GM04503 (cell line): ENCODE measurements at regions not wholly inside any gene's neighbourhood (a gene's known extent, or its start where the extent isn't known, plus 50 kb on each side); places are given as distances from the start of the nearest gene placed in this dataset.
A peak's percentile ranks its signal among the peaks of the same experiment; 100 is the strongest.
"Not testable (repeated sequence)": the region's sequence is repeated elsewhere in the genome, so short reads cannot be mapped to it uniquely, and the experiment has no call there.

Experiments used
- DNase-seq: peaks from one replicate; pipeline ENCODE4 v3.0.0-alpha.2; 2012; ENCODE audit warnings: low read depth

- DNase-seq, result no peak
Observed at GRCh38 chr4:156313497-156313896, 359.8 kb upstream of the CTSO start.

- no peak for DNase-seq
Observed at GRCh38 chr4:156312261-156312847, 358.7 kb upstream of the CTSO start.

- no peak for DNase-seq
Observed at GRCh38 chr4:156309031-156309430, 355.4 kb upstream of the CTSO start.

- DNase-seq, result no peak
Observed at GRCh38 chr4:156303708-156304107, 350.0 kb upstream of the CTSO start.

GRCh38 chr4:156298230-156298629, 344.6 kb upstream of the CTSO start:
- peak; percentile 95 for DNase-seq

GRCh38 chr4:156295676-156296195, 342.1 kb upstream of the CTSO start:
- DNase-seq, result no peak

GRCh38 chr4:156294577-156294976, 340.9 kb upstream of the CTSO start:
- peak; percentile 41 for DNase-seq

- DNase-seq, result no peak
Observed at GRCh38 chr4:156293657-156294297, 340.1 kb upstream of the CTSO start.

- no peak for DNase-seq
Observed at GRCh38 chr4:156291317-156291716, 337.7 kb upstream of the CTSO start.

- no peak for DNase-seq
Observed at GRCh38 chr4:156290811-156291210, 337.1 kb upstream of the CTSO start.

GRCh38 chr4:156290026-156290425, 336.4 kb upstream of the CTSO start:
- DNase-seq, result not testable (repeated sequence)

- DNase-seq, result no peak
Observed at GRCh38 chr4:156280686-156281085, 327.0 kb upstream of the CTSO start.

- DNase-seq, result no peak
Observed at GRCh38 chr4:156265407-156265806, 311.7 kb upstream of the CTSO start.

- DNase-seq, result no peak
Observed at GRCh38 chr4:156261230-156261629, 307.6 kb upstream of the CTSO start.

- DNase-seq, result no peak
Observed at GRCh38 chr4:156255230-156256007, 301.8 kb upstream of the CTSO start.

GRCh38 chr4:156252358-156252921, 298.8 kb upstream of the CTSO start:
- DNase-seq, result peak; percentile 66

- no peak for DNase-seq
Observed at GRCh38 chr4:156251373-156252065, 297.9 kb upstream of the CTSO start.

- no peak for DNase-seq
Observed at GRCh38 chr4:156248917-156249316, 295.3 kb upstream of the CTSO start.

GRCh38 chr4:156247470-156247869, 293.8 kb upstream of the CTSO start:
- DNase-seq, result no peak

- no peak for DNase-seq
Observed at GRCh38 chr4:156243015-156243414, 289.3 kb upstream of the CTSO start.

GRCh38 chr4:156242390-156242789, 288.7 kb upstream of the CTSO start:
- no peak for DNase-seq

GRCh38 chr4:156241896-156242295, 288.2 kb upstream of the CTSO start:
- DNase-seq, result no peak
